NB4 (cell line): ENCODE measurements at regions not wholly inside any gene's neighbourhood (a gene's known extent, or its start where the extent isn't known, plus 50 kb on each side); places are given as distances from the start of the nearest gene placed in this dataset.
"Not testable (repeated sequence)": the region's sequence is repeated elsewhere in the genome, so short reads cannot be mapped to it uniquely, and the experiment has no call there.

ENCODE experiments used
- DNase-seq: peaks from one replicate; pipeline ENCODE4 v3.0.0; 2010; ENCODE audit warnings: low read depth
- H3K4me3 ChIP-seq: one replicate; pipeline ENCODE4 v1.5.1; 2011; ENCODE audit warnings: mild to moderate bottlenecking, low read depth, low read length, moderate library complexity
- CTCF ChIP-seq: IDR thresholded peaks from one replicate; pipeline ENCODE4 v1.5.1; 2012; ENCODE audit warnings: low read depth, low read length
- MAX ChIP-seq: IDR thresholded peaks from 2 replicates; pipeline ENCODE4 v1.6.1; 2011; ENCODE audit warnings: low read depth, low read length
- MYC ChIP-seq: IDR thresholded peaks from 2 replicates; pipeline ENCODE4 v1.6.1; 2011; ENCODE audit warnings: low read depth, low read length
- POLR2A ChIP-seq: IDR thresholded peaks from 2 replicates; pipeline ENCODE4 v1.6.1; 2011; ENCODE audit warnings: mild to moderate bottlenecking; ENCODE audit not compliant: insufficient read length; ENCODE audit errors: extremely low read depth

- no peak for DNase-seq
- H3K4me3 ChIP-seq: no peak overlapping the region
- no peak for TF ChIP-seq MYC
- no peak for TF ChIP-seq MAX
- TF ChIP-seq CTCF: no peak
- no peak for TF ChIP-seq POLR2A
Measured at GRCh38 chr5:96317945-96318344, 115.1 kb downstream of the PCSK1 start.

GRCh38 chr5:96316487-96316886 lies 116.6 kb downstream of the PCSK1 start:
- no peak overlapping the region for H3K4me3 ChIP-seq
- TF ChIP-seq CTCF: no peak
- no peak for TF ChIP-seq POLR2A
- no peak for TF ChIP-seq MYC
- TF ChIP-seq MAX: no peak
- no peak for DNase-seq

- no peak for TF ChIP-seq MYC
- TF ChIP-seq POLR2A: no peak
- TF ChIP-seq MAX: no peak
- TF ChIP-seq CTCF: no peak
- no peak for DNase-seq
- no peak overlapping the region for H3K4me3 ChIP-seq
Measured at GRCh38 chr5:96316017-96316416, 117.0 kb downstream of the PCSK1 start.

GRCh38 chr5:96315431-96315830 lies 117.6 kb downstream of the PCSK1 start:
- TF ChIP-seq CTCF (no peak), POLR2A (no peak), MAX (no peak), MYC (no peak)
- H3K4me3 ChIP-seq: no peak overlapping the region
- DNase-seq: no peak

GRCh38 chr5:96312383-96312782 lies 120.7 kb downstream of the PCSK1 start:
- TF ChIP-seq MAX (no peak), MYC (no peak), CTCF (no peak), POLR2A (no peak)
- no peak overlapping the region for H3K4me3 ChIP-seq

GRCh38 chr5:96307047-96307446 lies 126.0 kb downstream of the PCSK1 start:
- not testable (repeated sequence) for H3K4me3 ChIP-seq, DNase-seq

More at GRCh38 chr5:96312383-96312782, 120.7 kb downstream of the PCSK1 start:
- no peak for DNase-seq
